ENCODE measurements at regions not wholly inside any gene's neighbourhood (a gene's known extent, or its start where the extent isn't known, plus 50 kb on each side); places are given as distances from the start of the nearest gene placed in this dataset.

DNA sequence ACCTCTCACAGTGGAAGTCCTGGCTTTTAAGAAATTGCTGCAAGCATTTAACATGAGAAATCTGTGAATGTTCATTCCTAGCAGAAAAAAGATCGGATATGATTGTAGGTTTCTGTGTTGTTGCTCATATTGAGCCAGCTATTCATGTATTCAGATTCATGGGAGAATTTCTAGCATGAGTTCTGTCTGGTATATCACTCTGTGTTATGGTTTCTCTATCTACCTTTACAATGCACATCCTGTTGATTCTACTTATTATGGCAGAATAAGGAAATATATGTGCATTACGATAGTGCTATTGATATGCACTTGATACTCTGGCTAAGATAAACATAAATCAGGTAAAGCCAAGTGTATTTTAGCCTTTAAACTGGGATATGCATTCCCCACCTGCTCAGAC, 138.2 kb downstream of the KCNRG start:
- TF ChIP-seq, protein P1, sequence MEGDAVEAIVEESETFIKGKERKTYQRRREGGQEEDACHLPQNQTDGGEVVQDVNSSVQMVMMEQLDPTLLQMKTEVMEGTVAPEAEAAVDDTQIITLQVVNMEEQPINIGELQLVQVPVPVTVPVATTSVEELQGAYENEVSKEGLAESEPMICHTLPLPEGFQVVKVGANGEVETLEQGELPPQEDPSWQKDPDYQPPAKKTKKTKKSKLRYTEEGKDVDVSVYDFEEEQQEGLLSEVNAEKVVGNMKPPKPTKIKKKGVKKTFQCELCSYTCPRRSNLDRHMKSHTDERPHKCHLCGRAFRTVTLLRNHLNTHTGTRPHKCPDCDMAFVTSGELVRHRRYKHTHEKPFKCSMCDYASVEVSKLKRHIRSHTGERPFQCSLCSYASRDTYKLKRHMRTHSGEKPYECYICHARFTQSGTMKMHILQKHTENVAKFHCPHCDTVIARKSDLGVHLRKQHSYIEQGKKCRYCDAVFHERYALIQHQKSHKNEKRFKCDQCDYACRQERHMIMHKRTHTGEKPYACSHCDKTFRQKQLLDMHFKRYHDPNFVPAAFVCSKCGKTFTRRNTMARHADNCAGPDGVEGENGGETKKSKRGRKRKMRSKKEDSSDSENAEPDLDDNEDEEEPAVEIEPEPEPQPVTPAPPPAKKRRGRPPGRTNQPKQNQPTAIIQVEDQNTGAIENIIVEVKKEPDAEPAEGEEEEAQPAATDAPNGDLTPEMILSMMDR (IDR thresholded peaks at IDR 0.05) = no peak
- Histone ChIP-seq H3K4me3 (no peak overlapping the region), H3K4me1 (no peaks in the 10 kb centered on the region), H3K36me3 (no peaks in the 10 kb centered on the region), H3K27me3 (no peaks in the 10 kb centered on the region), H3K9ac (ENCODE audit: low read depth in 2 of 2, low read length in 2 of 2) (no peak overlapping the region), H3K9me3 (no peaks in the 10 kb centered on the region), H3K27ac (no peak overlapping the region)
- DNase-seq = no peak
- intact Hi-C loops (cut with DNase I) = loop anchor here (10.0 kb wide), 1 partner anchor 381 kb away; no protein-coding TSS in a partner anchor

DNA sequence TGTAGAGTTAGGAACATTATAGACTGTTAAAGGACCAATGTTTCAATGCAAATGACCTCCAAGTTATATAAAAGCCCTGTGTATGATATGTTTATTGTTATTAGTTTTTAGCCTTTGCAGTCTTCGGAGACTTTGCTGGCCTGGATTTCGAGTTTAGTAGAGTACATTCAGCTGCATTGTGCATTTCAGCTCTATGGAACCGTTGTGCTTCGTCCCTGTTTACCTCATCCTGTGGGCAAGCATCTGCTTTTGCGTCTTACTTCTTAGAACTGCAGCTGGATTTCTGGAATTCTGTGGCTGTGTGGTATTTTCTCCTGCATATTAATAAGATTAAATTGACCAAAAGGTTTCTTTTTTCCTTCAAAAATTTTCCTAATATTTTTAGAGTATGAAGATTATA, 138.6 kb downstream of the KCNRG start:
- no peak for DNase-seq
- H3K27ac ChIP-seq = no peak overlapping the region
- no peaks in the 10 kb centered on the region for H3K36me3 ChIP-seq
- H3K4me1 ChIP-seq = no peaks in the 10 kb centered on the region
- TF ChIP-seq, protein P1 (IDR thresholded peaks at IDR 0.05) = no peak
- H3K9ac ChIP-seq (ENCODE audit: low read depth in 2 of 2, low read length in 2 of 2) = no peak overlapping the region
- H3K9me3 ChIP-seq = no peaks in the 10 kb centered on the region
- no peak overlapping the region for H3K4me3 ChIP-seq
- intact Hi-C loops (cut with DNase I) = loop anchor here (10.0 kb wide), 1 partner anchor 381 kb away; no protein-coding TSS in a partner anchor
- H3K27me3 ChIP-seq = no peaks in the 10 kb centered on the region

DNA sequence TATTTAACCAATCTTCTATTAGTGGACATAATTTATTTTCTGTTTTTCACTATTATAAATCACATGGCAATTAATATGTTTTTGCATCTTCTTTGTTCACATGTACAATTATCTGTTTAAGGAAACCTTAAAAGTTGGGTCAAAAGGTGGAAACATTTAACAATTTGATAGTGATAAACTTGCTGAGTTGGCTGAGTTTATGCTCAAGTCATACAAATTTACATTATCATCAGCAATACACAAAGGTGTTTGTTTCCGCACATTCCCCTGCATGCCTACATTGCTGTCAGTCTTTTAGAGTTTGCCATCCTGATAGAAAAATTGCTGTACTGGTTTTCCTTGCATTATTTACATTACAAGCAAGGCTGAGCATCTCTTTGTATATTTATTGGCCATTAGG, 139.5 kb downstream of the KCNRG start:
- Histone ChIP-seq H3K27me3 (no peaks in the 10 kb centered on the region), H3K9ac (ENCODE audit: low read depth in 2 of 2, low read length in 2 of 2) (no peak overlapping the region), H3K27ac (no peak overlapping the region), H3K4me1 (no peaks in the 10 kb centered on the region), H3K4me3 (no peak overlapping the region), H3K36me3 (no peaks in the 10 kb centered on the region), H3K9me3 (no peaks in the 10 kb centered on the region)
- DNase-seq = no peak
- intact Hi-C loops (cut with DNase I) = loop anchor here (10.0 kb wide), 1 partner anchor 380 kb away; no protein-coding TSS in a partner anchor
- TF ChIP-seq, protein P1 (IDR thresholded peaks at IDR 0.05) = no peak

DNA sequence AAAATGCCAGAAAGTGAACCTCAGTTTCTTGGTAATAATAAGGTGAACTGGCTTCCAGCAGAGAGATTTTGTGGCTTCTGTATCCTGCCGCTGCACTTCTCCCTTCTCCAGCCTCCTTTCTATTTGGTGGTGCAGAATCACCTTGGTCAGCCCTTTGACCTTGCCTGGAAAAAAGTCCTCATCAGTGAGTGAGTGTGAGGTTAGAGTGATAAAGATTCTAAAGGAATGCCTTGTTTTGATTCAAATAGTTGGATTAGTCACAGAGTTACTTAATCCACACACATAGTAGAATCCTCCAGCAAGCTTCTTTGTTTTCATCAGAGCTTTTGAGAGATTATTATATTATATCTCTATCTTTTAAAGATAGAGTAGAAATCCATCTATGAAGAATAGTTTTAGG, 140.9 kb downstream of the KCNRG start:
- no peaks in the 10 kb centered on the region for H3K27me3 ChIP-seq
- H3K4me3 ChIP-seq = no peak overlapping the region
- TF ChIP-seq, protein P1 (IDR thresholded peaks at IDR 0.05) = no peak
- intact Hi-C loops (cut with DNase I) = loop anchor here (10.0 kb wide), 1 partner anchor 379 kb away; no protein-coding TSS in a partner anchor
- no peaks in the 10 kb centered on the region for H3K9me3 ChIP-seq
- no peak overlapping the region for H3K9ac ChIP-seq (ENCODE audit: low read depth in 2 of 2, low read length in 2 of 2)
- H3K4me1 ChIP-seq = no peaks in the 10 kb centered on the region
- H3K27ac ChIP-seq = no peak overlapping the region
- H3K36me3 ChIP-seq = no peaks in the 10 kb centered on the region
- DNase-seq = no peak

DNA sequence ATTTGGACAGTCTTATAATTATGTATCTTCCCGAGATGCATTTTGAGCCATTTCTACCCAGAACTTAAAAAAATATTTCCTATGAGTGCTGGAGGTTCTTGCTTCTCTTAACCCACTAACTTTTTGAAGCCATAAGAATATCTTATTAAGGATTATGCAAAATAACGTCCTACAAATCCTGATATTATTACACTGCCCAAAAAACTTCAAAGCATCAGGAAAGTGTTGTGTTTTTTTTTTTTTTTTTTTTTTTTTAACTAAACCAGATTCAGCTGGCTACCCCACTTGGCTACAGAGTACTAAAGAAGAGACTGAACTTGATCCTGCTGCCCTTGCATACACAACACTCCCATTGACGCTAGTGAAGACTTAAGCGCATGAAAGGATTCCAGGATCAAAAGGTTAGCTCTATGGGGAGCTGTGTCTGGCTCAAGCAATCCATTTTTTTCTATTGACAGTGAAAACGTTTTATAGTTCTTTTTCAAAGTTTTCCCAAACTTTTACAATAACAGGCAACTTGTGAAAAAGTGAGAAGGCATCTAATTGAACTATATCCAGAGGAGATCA, 141.4 kb downstream of the KCNRG start:
- intact Hi-C loops (cut with DNase I) = loop anchor here (10.0 kb wide), 1 partner anchor 378 kb away; no protein-coding TSS in a partner anchor
- TF ChIP-seq, protein P1 (IDR thresholded peaks at IDR 0.05) = no peak
- no peaks in the 10 kb centered on the region for H3K9me3 ChIP-seq
- no peaks in the 10 kb centered on the region for H3K4me1 ChIP-seq
- no peak overlapping the region for H3K4me3 ChIP-seq
- no peak for DNase-seq
- H3K27me3 ChIP-seq = no peaks in the 10 kb centered on the region
- H3K9ac ChIP-seq (ENCODE audit: low read depth in 2 of 2, low read length in 2 of 2) = no peak overlapping the region
- H3K27ac ChIP-seq = no peak overlapping the region
- no peaks in the 10 kb centered on the region for H3K36me3 ChIP-seq

Data from colonic mucosa (tissue), 4 donors.